ENCODE measurements at regions not wholly inside any gene's neighbourhood (a gene's known extent, or its start where the extent isn't known, plus 50 kb on each side); places are given as distances from the start of the nearest gene placed in this dataset.

DNA sequence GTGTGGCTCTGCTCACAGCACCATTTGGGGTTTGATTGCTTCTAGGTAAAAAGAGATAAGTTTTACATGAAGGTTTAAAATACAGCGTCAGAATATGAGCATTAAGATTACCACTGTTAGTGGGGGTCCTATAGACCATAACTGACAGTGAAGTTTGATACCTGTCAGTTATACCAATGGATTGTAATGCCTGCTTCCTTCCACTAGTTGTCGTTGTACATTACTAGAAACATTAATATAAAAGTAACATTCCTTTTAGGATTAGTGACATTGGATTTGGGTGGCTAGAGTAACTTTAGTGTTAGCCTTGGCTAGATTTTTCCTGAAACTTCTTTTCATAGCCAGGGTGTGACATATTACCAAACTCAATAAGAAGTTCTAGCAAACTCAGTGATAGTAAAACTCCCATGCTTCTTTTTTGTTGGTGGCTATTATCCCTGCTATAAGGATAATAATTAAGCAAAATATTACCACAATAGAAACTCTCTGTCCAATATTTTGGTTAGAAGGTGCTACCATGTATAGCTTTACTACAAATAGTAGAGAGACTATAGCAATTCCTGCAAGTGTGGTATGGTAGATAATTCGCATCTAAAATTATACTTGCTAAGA lies 57.1 kb downstream of the FAM181B start:
- POLR2A ChIA-PET, result no interaction called here
- in situ Hi-C loops (cut with MboI), result no loop called here
- peak; percentile 68 for FAIRE-seq

More for the DNA sequence above, 57.1 kb downstream of the FAM181B start:
- no TSS peak for BruUV-seq (replicated peaks)
- no peak overlapping the region for H3K27ac ChIP-seq (ENCODE audit: control insufficient read depth, insufficient read depth)
- ChIA-PET CTCF (interaction anchor here (0.9 to 2.2 kb wide), 4 partner anchors 12 to 356 kb away, joined by 3 to 4 read pairs (median 3); no protein-coding TSS in a partner anchor), SMC1A (ENCODE audit: uncharacterized antibody, unreplicated experiment) (interaction anchor here (1.2 to 1.4 kb wide), 2 partner anchors 18 to 19 kb away, joined by 4 read pairs; no protein-coding TSS in a partner anchor), RAD21 (ENCODE audit: unreplicated experiment) (no interaction called here)
- 1% methylated on average over 3 of the region's 3 CpGs for WGBS (ENCODE audit: insufficient coverage, insufficient replicate concordance, low lambda C conversion rate, missing lambda C conversion rate)
- no peak overlapping the region for H3K4me3 ChIP-seq
- no peak overlapping the region for H3K9ac ChIP-seq (ENCODE audit: control insufficient read depth, insufficient read depth, low read length)
- no peaks in the 10 kb centered on the region for H3K36me3 ChIP-seq (ENCODE audit: control insufficient read depth in 2 of 2, insufficient read depth in 2 of 2, low read length in 1 of 2)
- no peaks in the 10 kb centered on the region; the same call in 2 of the 3 replicates for H3K9me3 ChIP-seq (replicated peaks; ENCODE audit: control insufficient read depth, insufficient read depth, low read length)
- H3K4me1 ChIP-seq (ENCODE audit: control insufficient read depth, insufficient read depth, low read length), result no peaks in the 10 kb centered on the region
- DNase-seq (ENCODE audit: low read depth, low spot score) (no peak), ATAC-seq (0 out of 3 replicates have a peak, but pooled peaks have one; percentile 31)
- no peaks in the 10 kb centered on the region for H4K20me1 ChIP-seq (ENCODE audit: control insufficient read depth, insufficient read depth)
- TF ChIP-seq, protein P1, sequence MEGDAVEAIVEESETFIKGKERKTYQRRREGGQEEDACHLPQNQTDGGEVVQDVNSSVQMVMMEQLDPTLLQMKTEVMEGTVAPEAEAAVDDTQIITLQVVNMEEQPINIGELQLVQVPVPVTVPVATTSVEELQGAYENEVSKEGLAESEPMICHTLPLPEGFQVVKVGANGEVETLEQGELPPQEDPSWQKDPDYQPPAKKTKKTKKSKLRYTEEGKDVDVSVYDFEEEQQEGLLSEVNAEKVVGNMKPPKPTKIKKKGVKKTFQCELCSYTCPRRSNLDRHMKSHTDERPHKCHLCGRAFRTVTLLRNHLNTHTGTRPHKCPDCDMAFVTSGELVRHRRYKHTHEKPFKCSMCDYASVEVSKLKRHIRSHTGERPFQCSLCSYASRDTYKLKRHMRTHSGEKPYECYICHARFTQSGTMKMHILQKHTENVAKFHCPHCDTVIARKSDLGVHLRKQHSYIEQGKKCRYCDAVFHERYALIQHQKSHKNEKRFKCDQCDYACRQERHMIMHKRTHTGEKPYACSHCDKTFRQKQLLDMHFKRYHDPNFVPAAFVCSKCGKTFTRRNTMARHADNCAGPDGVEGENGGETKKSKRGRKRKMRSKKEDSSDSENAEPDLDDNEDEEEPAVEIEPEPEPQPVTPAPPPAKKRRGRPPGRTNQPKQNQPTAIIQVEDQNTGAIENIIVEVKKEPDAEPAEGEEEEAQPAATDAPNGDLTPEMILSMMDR (IDR thresholded peaks at IDR 0.05 in 2 of 3, conservative IDR thresholded peaks at IDR 0.05 in 1 of 3; ENCODE audit: control insufficient read depth in 2 of 3, extremely low read depth in 1 of 3, insufficient read depth in 1 of 3, low read depth in 3 of 3, low read length in 3 of 3), result peak; percentile 40 to 57 (median 49)
- TF ChIP-seq, protein P2, sequence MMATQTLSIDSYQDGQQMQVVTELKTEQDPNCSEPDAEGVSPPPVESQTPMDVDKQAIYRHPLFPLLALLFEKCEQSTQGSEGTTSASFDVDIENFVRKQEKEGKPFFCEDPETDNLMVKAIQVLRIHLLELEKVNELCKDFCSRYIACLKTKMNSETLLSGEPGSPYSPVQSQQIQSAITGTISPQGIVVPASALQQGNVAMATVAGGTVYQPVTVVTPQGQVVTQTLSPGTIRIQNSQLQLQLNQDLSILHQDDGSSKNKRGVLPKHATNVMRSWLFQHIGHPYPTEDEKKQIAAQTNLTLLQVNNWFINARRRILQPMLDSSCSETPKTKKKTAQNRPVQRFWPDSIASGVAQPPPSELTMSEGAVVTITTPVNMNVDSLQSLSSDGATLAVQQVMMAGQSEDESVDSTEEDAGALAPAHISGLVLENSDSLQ (IDR thresholded peaks at IDR 0.05), result peak; percentile 38; the same call in 1 of the 2 replicates
- TF ChIP-seq, protein P3, sequence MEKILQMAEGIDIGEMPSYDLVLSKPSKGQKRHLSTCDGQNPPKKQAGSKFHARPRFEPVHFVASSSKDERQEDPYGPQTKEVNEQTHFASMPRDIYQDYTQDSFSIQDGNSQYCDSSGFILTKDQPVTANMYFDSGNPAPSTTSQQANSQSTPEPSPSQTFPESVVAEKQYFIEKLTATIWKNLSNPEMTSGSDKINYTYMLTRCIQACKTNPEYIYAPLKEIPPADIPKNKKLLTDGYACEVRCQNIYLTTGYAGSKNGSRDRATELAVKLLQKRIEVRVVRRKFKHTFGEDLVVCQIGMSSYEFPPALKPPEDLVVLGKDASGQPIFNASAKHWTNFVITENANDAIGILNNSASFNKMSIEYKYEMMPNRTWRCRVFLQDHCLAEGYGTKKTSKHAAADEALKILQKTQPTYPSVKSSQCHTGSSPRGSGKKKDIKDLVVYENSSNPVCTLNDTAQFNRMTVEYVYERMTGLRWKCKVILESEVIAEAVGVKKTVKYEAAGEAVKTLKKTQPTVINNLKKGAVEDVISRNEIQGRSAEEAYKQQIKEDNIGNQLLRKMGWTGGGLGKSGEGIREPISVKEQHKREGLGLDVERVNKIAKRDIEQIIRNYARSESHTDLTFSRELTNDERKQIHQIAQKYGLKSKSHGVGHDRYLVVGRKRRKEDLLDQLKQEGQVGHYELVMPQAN (conservative IDR thresholded peaks at IDR 0.05), result no peak
- H3K4me2 ChIP-seq (ENCODE audit: control insufficient read depth, insufficient read depth), result no peak overlapping the region
- H3K27me3 ChIP-seq (replicated peaks in 1 of 2; ENCODE audit: control insufficient read depth in 2 of 2, insufficient read depth in 2 of 2, low read length in 1 of 2), result no peaks in the 10 kb centered on the region; a peak in 1 of 4 replicates
- H3K79me2 ChIP-seq (ENCODE audit: control insufficient read depth, insufficient read depth, low read length), result no peaks in the 10 kb centered on the region
- intact Hi-C loops (cut with micrococcal nuclease; ENCODE audit: unreplicated experiment), result no loop called here
- no peak overlapping the region for H2AFZ ChIP-seq (ENCODE audit: control insufficient read depth, low read depth, low read length)
